BJ (cell line): ENCODE measurements at regions not wholly inside any gene's neighbourhood (a gene's known extent, or its start where the extent isn't known, plus 50 kb on each side); places are given as distances from the start of the nearest gene placed in this dataset.

ENCODE experiments used
- CTCF ChIA-PET: fragments of 350-600 bp; formaldehyde crosslinking; extraction: SDS; loops from one replicate; lab custom pipeline; 2021; ENCODE audit warnings: antibody characterized with exemption, inconsistent platforms; lab: Yijun Ruan, JAX
- POLR2A ChIA-PET: fragments of 300-600 bp; sonication (Branson Sonifier 250); formaldehyde crosslinking; extraction: SDS; loops from one replicate; lab custom pipeline; 2021; ENCODE audit warnings: antibody characterized with exemption; lab: Charles Lee
- DNase-seq: peaks from one replicate; pipeline ENCODE4 v3.0.0-alpha.2; 2011; ENCODE audit warnings: low read depth
- H3K27me3 ChIP-seq: 2 replicates; pipeline ENCODE4 v1.6.0; 2011; ENCODE audit warnings: low read length; ENCODE audit not compliant: control insufficient read depth, insufficient read depth
- H3K36me3 ChIP-seq: 2 replicates; pipeline ENCODE4 v1.5.1; 2011; ENCODE audit warnings: low read length; ENCODE audit not compliant: control insufficient read depth, insufficient read depth
- H3K4me3 ChIP-seq: 2 replicates; pipeline ENCODE4 v1.5.1; 2011; ENCODE audit warnings: low read depth, mild to moderate bottlenecking, control low read depth, low read length
- CTCF ChIP-seq: IDR thresholded peaks from 2 replicates; pipeline ENCODE4 v1.5.1; 2011; ENCODE audit warnings: low read depth, mild to moderate bottlenecking, control low read depth, inconsistent platforms, low read length, moderate library complexity; ENCODE audit not compliant: insufficient read depth

GRCh38 chr5:98416541-98416940 is 356.9 kb upstream of the RGMB start:
- TF ChIP-seq CTCF, result no peak
- Histone ChIP-seq H3K36me3 (no peaks in the 10 kb centered on the region), H3K4me3 (no peak overlapping the region), H3K27me3 (no peaks in the 10 kb centered on the region)
- POLR2A ChIA-PET, result no interaction called here
- CTCF ChIA-PET, result interaction anchor here (0.6 to 7.7 kb wide), 3 partner anchors 11 to 352 kb away, joined by 3 to 70 read pairs (median 8); no protein-coding TSS in a partner anchor
- no peak for DNase-seq

- Histone ChIP-seq H3K27me3 (no peaks in the 10 kb centered on the region), H3K4me3 (no peak overlapping the region), H3K36me3 (no peaks in the 10 kb centered on the region)
- TF ChIP-seq CTCF, result no peak
- POLR2A ChIA-PET, result no interaction called here
- CTCF ChIA-PET, result interaction anchor here (2.3 kb wide), 1 partner anchor 348 kb away, joined by 8 read pairs; no protein-coding TSS in a partner anchor
- no peak for DNase-seq
Observed at GRCh38 chr5:98419825-98420224, 353.6 kb upstream of the RGMB start.

GRCh38 chr5:98424681-98425450 is 348.6 kb upstream of the RGMB start:
- ChIA-PET CTCF (interaction anchor here (0.5 to 1.7 kb wide), 4 partner anchors 11 to 347 kb away, joined by 3 to 6 read pairs (median 4); no protein-coding TSS in a partner anchor), POLR2A (interaction anchor here (1.0 kb wide), 1 partner anchor 10 kb away, joined by 3 read pairs; no protein-coding TSS in a partner anchor)
- TF ChIP-seq CTCF, result no peak
- Histone ChIP-seq H3K27me3 (no peaks in the 10 kb centered on the region), H3K36me3 (no peaks in the 10 kb centered on the region), H3K4me3 (no peak overlapping the region)
- DNase-seq, result peak; percentile 57

GRCh38 chr5:98425640-98426039 is 347.8 kb upstream of the RGMB start:
- Histone ChIP-seq H3K27me3 (no peaks in the 10 kb centered on the region), H3K36me3 (no peaks in the 10 kb centered on the region), H3K4me3 (no peak overlapping the region)
- ChIA-PET CTCF (interaction anchor here (0.6 to 1.7 kb wide), 5 partner anchors 22 to 346 kb away, joined by 3 to 7 read pairs (median 4); no protein-coding TSS in a partner anchor), POLR2A (interaction anchor here (1.0 kb wide), 1 partner anchor 11 kb away, joined by 3 read pairs; no protein-coding TSS in a partner anchor)
- DNase-seq, result no peak
- no peak for TF ChIP-seq CTCF

GRCh38 chr5:98428806-98429205 is 344.7 kb upstream of the RGMB start:
- no peak overlapping the region for H3K4me3 ChIP-seq
- peak; percentile 50 for DNase-seq
- ChIA-PET CTCF (interaction anchor here (0.6 to 1.7 kb wide), 3 partner anchors 205 to 342 kb away, joined by 3 to 7 read pairs (median 3); no protein-coding TSS in a partner anchor), POLR2A (no interaction called here)
- H3K27me3 ChIP-seq, result no peaks in the 10 kb centered on the region
- no peak for TF ChIP-seq CTCF
- H3K36me3 ChIP-seq, result no peaks in the 10 kb centered on the region
